Thoracic aorta (tissue), 2 donors: ENCODE measurements at regions not wholly inside any gene's neighbourhood (a gene's known extent, or its start where the extent isn't known, plus 50 kb on each side); places are given as distances from the start of the nearest gene placed in this dataset.
"Not testable (repeated sequence)": the region's sequence is repeated elsewhere in the genome, so short reads cannot be mapped to it uniquely, and the experiment has no call there.

Experiments
- ATAC-seq: fragments of 150-250 bp; one replicate; pipeline ENCODE4 v1.8.0; 2017; ENCODE audit warnings: low read depth; ENCODE audit not compliant: insufficient number of reproducible peaks, low FRiP score
- DNase-seq: peaks from one replicate; pipeline ENCODE4 v3.0.0-alpha.2; 2020; ENCODE audit warnings: low spot score
- H3K27ac ChIP-seq, 2 donors: fragments of 200-600 bp; sonication (generic); 1 replicate in 1 of 2; 2 replicates in 1 of 2; pipeline ENCODE4 v1.5.1; 2016; ENCODE audit warnings: mild to moderate bottlenecking in 2 of 2, moderate library complexity in 2 of 2
- H3K27me3 ChIP-seq: fragments of 200-600 bp; sonication (generic); replicated peaks from 2 replicates; pipeline ENCODE4 v1.6.0; 2016; ENCODE audit warnings: mild to moderate bottlenecking; ENCODE audit not compliant: insufficient read depth
- H3K36me3 ChIP-seq: fragments of 200-600 bp; sonication (generic); one replicate; pipeline ENCODE4 v1.5.1; 2016
- H3K4me1 ChIP-seq, 2 donors: fragments of 200-600 bp; sonication (generic); 1 replicate in 1 of 2; 2 replicates in 1 of 2; pipeline versions ENCODE4 v1.5.1 to v1.6.0; 2016; ENCODE audit warnings: low read depth in 2 of 2, mild to moderate bottlenecking in 1 of 2; ENCODE audit not compliant: control insufficient read depth in 1 of 2
- H3K4me3 ChIP-seq: fragments of 200-600 bp; sonication (generic); 2 replicates; pipeline ENCODE4 v1.5.1; 2016; ENCODE audit warnings: mild to moderate bottlenecking
- H3K9me3 ChIP-seq: fragments of 200-600 bp; sonication (generic); 2 replicates; pipeline ENCODE4 v1.5.1; 2016
- TF ChIP-seq, protein P1 (sequence below): fragments of 200-600 bp; sonication (generic); IDR thresholded peaks from one replicate; pipeline ENCODE4 v1.5.1; 2019; ENCODE audit warnings: antibody characterized with exemption

DNA sequence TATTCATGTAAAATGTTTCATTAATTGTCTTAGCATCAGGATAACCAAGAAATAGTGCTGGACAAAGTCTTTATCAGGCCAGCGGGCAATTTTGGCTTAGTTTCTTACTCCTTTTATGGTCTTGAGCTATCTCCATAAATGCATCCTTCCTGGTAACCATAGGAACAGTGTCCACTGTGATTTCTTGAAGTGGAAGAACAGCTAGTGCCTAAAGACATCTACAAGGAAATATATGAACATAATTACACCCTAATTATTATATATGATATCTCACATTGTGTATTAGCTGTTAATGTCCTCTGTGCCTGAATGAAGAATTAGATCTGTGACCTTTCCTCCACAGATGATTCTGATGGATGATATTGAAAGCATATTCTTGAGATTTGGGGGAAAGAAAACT lies 286.7 kb upstream of the ATXN7L3B start:
- no peak for ATAC-seq
- no peak for DNase-seq
- Histone ChIP-seq H3K9me3 (no peaks in the 10 kb centered on the region), H3K27me3 (no peaks in the 10 kb centered on the region), H3K4me3 (no peak overlapping the region), H3K4me1 (no peaks in the 10 kb centered on the region), H3K27ac (no peak overlapping the region), H3K36me3 (no peaks in the 10 kb centered on the region)
- TF ChIP-seq, protein P1, sequence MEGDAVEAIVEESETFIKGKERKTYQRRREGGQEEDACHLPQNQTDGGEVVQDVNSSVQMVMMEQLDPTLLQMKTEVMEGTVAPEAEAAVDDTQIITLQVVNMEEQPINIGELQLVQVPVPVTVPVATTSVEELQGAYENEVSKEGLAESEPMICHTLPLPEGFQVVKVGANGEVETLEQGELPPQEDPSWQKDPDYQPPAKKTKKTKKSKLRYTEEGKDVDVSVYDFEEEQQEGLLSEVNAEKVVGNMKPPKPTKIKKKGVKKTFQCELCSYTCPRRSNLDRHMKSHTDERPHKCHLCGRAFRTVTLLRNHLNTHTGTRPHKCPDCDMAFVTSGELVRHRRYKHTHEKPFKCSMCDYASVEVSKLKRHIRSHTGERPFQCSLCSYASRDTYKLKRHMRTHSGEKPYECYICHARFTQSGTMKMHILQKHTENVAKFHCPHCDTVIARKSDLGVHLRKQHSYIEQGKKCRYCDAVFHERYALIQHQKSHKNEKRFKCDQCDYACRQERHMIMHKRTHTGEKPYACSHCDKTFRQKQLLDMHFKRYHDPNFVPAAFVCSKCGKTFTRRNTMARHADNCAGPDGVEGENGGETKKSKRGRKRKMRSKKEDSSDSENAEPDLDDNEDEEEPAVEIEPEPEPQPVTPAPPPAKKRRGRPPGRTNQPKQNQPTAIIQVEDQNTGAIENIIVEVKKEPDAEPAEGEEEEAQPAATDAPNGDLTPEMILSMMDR, result no peak

DNA sequence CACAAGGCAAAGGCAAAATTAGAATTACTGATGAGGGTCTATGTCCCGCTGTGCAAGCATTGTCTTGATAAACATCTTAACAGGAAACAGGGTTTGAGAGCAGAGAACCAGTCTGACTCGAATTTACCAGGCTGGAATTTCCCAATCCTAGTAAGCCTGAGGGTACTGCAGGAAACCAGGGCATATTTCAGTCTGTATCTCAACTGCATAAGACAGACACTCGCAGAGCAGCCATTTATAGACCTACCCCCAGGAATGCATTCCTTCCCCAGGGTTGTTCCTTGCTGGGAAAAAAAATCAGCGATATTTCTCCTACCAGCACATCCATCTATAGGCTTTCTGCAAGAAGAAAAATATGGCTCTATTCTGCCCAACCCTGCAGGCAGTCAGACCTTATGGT lies 283.8 kb upstream of the ATXN7L3B start:
- H3K27me3 ChIP-seq, H3K4me3 ChIP-seq, H3K9me3 ChIP-seq, ATAC-seq, H3K27ac ChIP-seq, H3K4me1 ChIP-seq, H3K36me3 ChIP-seq, DNase-seq: not testable (repeated sequence)

DNA sequence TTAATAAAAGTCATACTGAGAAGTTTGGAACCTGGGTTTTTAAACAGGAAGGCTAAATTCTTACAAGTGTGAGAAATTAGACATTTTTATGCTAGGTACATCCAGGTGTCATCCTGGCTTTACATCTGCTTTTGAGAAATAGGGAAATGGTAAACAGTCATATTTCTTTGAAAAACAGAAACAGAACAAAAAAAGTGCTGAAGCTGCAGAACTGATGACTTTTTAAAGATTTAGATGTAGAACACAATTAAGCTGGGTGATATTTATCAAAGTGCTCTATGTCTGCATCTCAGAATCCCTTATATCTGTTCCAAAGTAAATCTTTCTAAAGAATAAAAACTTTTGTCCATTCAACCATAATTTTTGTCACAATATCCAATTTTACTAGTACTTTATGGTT lies 282.9 kb upstream of the ATXN7L3B start:
- H3K27ac ChIP-seq, result no peak overlapping the region
- H3K4me1 ChIP-seq, result no peaks in the 10 kb centered on the region
- H3K4me3 ChIP-seq, result no peak overlapping the region
- TF ChIP-seq, protein P1, result no peak
- no peaks in the 10 kb centered on the region for H3K9me3 ChIP-seq
- ATAC-seq (no peak), DNase-seq (no peak)
- H3K36me3 ChIP-seq, result no peaks in the 10 kb centered on the region
- H3K27me3 ChIP-seq, result no peaks in the 10 kb centered on the region

DNA sequence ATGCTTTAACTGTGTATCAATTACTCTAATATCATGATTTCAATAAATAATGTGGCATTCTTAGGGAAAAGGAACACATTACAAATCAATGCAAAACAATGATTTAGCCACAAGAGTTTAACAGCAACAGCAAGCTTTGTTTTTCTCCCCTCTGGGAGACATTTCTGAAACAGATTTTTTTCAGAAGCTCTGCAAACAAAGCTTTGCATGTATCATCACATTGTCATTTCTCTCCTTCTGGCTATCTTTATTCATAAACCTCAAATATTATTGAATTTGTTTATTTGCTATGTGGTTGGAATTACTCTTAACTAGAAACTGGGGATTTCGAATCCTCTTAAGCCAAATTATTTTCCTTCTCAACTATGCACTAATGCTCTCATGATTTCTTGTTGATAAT lies 278.4 kb upstream of the ATXN7L3B start:
- ATAC-seq, result no peak
- Histone ChIP-seq H3K27ac (no peak overlapping the region), H3K36me3 (no peaks in the 10 kb centered on the region), H3K4me1 (no peaks in the 10 kb centered on the region), H3K9me3 (no peaks in the 10 kb centered on the region), H3K27me3 (no peaks in the 10 kb centered on the region), H3K4me3 (no peak overlapping the region)
- DNase-seq, result no peak
- TF ChIP-seq, protein P1, result no peak

DNA sequence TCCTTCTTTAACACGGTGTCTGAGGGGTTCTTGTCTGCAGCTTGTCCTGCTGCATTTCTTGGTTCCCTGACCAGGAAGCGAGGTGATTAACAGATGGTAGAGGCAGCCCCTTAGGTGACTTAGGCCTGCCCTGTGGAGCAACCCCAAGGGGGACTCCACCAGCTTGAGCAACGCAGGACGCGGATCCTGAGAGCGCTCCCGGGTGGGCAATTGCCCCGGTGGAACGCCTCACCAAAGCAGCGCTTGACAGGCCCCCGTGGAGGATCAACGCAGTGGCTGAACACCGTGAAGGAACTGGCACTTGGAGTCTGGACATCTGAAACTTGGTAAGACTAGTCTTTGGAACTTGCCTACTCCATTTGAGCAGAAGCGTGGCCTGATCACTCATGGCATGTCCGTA lies 272.9 kb upstream of the ATXN7L3B start:
- H3K36me3 ChIP-seq, result no peaks in the 10 kb centered on the region
- TF ChIP-seq, protein P1, result no peak

DNA sequence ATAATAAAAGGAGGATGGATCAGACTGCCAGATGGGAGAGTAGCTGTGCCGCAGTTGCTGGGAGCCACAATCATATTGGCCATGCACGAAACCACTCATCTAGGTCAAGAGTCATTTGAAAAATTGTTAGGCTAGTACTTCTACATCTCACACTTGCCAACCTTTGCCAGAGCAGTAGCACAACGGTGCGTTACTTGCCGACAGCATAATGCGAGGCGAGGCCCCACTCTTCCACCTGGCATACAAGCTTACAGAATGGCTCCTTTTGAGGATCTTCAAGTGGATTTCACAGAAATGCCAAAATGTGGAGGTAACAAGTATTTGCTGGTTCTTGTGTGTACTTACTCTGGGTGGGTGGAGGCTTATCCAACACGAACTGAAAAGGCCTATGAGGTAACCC lies 268.3 kb upstream of the ATXN7L3B start:
- ATAC-seq, H3K27ac ChIP-seq, H3K27me3 ChIP-seq, H3K4me1 ChIP-seq, H3K4me3 ChIP-seq, H3K9me3 ChIP-seq, DNase-seq, H3K36me3 ChIP-seq: not testable (repeated sequence)

More for the DNA sequence above, 272.9 kb upstream of the ATXN7L3B start:
- no peaks in the 10 kb centered on the region for H3K27me3 ChIP-seq
- no peaks in the 10 kb centered on the region for H3K4me1 ChIP-seq
- H3K9me3 ChIP-seq, result no peaks in the 10 kb centered on the region
- H3K27ac ChIP-seq, result no peak overlapping the region
- no peak overlapping the region for H3K4me3 ChIP-seq
- ATAC-seq (no peak), DNase-seq (no peak)
